ENCODE measurements at regions not wholly inside any gene's neighbourhood (a gene's known extent, or its start where the extent isn't known, plus 50 kb on each side); places are given as distances from the start of the nearest gene placed in this dataset.

DNA sequence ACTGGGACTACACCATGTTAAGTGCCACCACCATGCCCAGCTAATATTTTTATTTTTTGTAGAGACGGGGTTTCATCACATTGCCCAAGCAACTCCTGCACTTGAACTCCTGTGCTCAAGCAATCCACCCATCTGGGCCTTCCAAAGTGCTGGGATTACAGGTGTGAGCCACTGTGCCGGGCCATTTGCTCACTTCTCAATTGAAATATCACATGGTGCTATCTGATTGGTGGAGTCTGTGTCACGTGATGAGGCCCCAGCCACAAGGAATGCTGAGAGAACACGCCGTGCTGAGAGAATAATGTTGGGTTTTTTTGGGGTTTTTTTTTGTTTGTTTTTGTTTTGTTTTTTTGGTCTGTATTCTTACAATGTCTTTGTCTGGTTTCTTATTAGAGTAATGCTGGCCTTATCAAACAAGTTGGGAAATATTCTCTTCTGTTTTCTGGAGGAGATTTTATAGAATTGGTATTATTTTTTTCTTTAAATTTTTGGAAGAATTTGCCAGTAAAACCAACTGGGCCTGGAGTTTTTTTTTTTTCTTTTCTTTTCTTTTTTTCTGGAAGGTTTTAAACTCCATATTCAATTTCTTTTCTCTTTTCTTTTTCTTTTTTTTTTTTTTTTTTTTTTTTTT is 183.2 kb upstream of the KCNG1 start:
- TF ChIP-seq, protein P1, sequence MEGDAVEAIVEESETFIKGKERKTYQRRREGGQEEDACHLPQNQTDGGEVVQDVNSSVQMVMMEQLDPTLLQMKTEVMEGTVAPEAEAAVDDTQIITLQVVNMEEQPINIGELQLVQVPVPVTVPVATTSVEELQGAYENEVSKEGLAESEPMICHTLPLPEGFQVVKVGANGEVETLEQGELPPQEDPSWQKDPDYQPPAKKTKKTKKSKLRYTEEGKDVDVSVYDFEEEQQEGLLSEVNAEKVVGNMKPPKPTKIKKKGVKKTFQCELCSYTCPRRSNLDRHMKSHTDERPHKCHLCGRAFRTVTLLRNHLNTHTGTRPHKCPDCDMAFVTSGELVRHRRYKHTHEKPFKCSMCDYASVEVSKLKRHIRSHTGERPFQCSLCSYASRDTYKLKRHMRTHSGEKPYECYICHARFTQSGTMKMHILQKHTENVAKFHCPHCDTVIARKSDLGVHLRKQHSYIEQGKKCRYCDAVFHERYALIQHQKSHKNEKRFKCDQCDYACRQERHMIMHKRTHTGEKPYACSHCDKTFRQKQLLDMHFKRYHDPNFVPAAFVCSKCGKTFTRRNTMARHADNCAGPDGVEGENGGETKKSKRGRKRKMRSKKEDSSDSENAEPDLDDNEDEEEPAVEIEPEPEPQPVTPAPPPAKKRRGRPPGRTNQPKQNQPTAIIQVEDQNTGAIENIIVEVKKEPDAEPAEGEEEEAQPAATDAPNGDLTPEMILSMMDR (IDR thresholded peaks at IDR 0.05) = no peak
- Mint-ChIP-seq H3K36me3 (ENCODE audit: low read depth) (no peaks in the 10 kb centered on the region), H3K27ac (no peak overlapping the region), H3K4me1 (ENCODE audit: low read depth) (no peaks in the 10 kb centered on the region), H3K4me3 (no peak overlapping the region), H3K9me3 (no peaks in the 10 kb centered on the region), H3K27me3 (ENCODE audit: insufficient read depth) (peaks cover 36% of the 10 kb centered on the region)
- no peak for DNase-seq

DNA sequence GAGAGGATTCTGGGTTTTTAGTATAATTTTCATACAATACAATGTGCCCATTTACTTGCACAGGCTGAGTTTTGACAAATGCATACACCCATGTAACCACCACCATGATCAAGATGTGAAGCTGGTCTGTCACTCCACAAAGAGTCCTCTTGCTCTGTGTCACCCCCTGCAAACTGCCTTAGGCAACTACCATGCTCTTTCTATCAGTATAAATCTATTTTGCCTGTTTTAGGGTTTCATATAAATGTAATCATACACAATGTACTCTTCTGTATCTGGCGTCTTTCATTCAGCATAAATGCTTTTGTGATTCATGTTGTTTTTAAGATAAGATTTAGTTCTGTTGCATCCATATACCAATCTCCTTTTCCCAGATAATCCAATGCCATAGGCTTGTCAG is 181.9 kb upstream of the KCNG1 start:
- Mint-ChIP-seq H3K4me3 (no peak overlapping the region), H3K36me3 (ENCODE audit: low read depth) (no peaks in the 10 kb centered on the region), H3K27ac (no peak overlapping the region), H3K9me3 (no peaks in the 10 kb centered on the region), H3K4me1 (ENCODE audit: low read depth) (no peaks in the 10 kb centered on the region), H3K27me3 (ENCODE audit: insufficient read depth) (peaks cover 36% of the 10 kb centered on the region)
- TF ChIP-seq, protein P1 (IDR thresholded peaks at IDR 0.05) = no peak
- no peak for DNase-seq

DNA sequence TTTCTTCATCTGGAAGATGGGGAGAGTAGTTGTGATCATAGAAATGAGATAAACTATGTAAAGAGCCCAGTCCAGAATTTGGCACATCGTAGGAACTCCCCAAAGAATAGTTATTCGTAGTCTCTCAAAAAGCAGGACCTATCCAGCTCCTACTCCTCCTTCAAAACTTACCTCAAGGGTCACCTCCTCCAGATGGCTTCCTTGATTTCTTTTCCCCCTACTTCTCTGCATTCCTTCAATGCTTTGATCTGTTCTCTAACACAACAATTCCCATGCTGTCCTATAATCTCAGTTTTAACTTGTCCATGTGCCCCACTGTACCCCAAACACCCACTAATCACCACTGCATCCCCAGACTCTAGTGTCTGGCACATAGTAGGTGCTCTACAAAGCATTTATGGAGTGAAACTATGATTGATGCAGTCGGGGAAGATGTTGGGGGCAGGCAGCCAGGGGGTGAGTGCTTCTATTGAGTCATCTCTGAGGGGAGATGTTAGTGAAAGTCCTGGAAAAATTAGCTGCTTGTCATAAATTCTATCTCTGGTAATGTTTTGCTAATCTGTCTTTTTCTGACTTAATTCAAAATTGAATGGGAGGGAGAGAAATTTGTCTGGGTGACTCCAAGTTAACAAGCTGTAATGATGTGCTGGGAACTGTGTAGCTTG is 181.3 kb upstream of the KCNG1 start:
- no peak for DNase-seq
- Mint-ChIP-seq H3K4me1 (ENCODE audit: low read depth) (no peaks in the 10 kb centered on the region), H3K27ac (no peak overlapping the region), H3K4me3 (no peak overlapping the region), H3K9me3 (no peaks in the 10 kb centered on the region), H3K36me3 (ENCODE audit: low read depth) (no peaks in the 10 kb centered on the region), H3K27me3 (ENCODE audit: insufficient read depth) (peaks cover 38% of the 10 kb centered on the region)
- TF ChIP-seq, protein P1 (IDR thresholded peaks at IDR 0.05) = no peak

DNA sequence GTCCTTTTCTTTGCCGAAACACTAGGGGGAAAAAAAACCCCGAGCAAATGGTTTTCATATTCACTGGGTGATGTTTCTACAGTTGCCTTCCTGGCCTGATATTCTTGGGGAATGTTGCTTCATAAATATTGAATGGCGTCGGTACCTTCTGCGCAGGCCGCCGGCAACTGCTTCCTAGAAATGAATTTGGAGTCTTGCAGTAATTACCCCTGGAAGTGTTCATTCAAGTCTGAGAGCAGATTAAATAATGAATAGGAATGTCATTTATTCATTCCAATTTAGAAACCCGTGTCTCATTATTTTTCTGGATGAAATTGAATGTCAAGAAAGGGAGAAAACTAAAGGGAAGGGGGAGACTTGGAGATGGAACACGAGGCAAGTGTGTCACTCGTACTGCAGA is 179.4 kb upstream of the KCNG1 start:
- Mint-ChIP-seq H3K9me3 (no peaks in the 10 kb centered on the region), H3K27me3 (ENCODE audit: insufficient read depth) (peaks cover 21% of the 10 kb centered on the region), H3K36me3 (ENCODE audit: low read depth) (no peaks in the 10 kb centered on the region), H3K27ac (no peak overlapping the region), H3K4me1 (ENCODE audit: low read depth) (peaks cover 5% of the 10 kb centered on the region), H3K4me3 (no peak overlapping the region)
- no peak for DNase-seq
- TF ChIP-seq, protein P1 (IDR thresholded peaks at IDR 0.05) = no peak

DNA sequence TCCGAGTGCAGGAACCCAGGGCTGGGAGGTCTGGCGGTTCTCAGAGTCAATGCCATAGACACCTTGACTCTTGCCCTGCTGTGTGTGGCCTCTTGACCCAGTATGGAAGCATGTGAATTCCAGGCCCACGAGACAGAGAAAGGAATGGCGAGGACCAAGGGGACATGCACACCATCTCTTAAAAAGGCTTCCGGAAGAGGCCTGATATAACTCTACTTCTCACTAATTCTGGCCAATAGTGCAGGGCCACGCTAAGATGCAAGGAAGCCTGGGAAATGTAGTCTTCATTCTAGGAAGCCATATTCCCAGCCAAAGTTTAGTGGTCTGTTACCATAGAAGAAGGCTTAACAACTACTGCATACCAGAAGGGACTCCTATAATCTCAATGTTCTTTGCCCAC is 177.0 kb upstream of the KCNG1 start:
- DNase-seq = no peak
- Mint-ChIP-seq H3K27me3 (ENCODE audit: insufficient read depth) (peaks cover 21% of the 10 kb centered on the region), H3K4me3 (no peak overlapping the region), H3K36me3 (ENCODE audit: low read depth) (no peaks in the 10 kb centered on the region), H3K27ac (no peak overlapping the region), H3K9me3 (peaks cover 6% of the 10 kb centered on the region; the same call in 1 of the 2 replicates), H3K4me1 (ENCODE audit: low read depth) (peaks cover 27% of the 10 kb centered on the region)
- TF ChIP-seq, protein P1 (IDR thresholded peaks at IDR 0.05) = no peak
